ENCODE measurements at regions not wholly inside any gene's neighbourhood (a gene's known extent, or its start where the extent isn't known, plus 50 kb on each side); places are given as distances from the start of the nearest gene placed in this dataset.

DNA sequence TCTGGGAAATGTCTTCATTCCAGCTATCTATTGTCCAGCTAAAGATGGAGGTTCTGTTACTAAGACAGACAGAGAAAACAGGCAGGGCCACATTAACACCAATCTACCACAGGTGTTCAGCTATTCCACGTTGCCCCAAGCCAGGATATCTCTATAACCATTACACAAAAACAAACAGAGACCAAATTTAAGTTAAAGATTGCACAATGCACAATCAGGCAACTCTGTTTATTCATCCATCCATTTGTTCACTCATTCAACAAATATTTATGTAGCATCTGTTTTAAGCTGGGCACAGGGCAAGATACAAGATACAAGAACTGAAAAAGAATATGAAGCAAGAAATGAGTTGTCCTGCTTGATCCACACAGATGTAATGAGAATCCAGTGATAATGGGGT is 629.0 kb downstream of the MED13L start:
- Mint-ChIP-seq H3K27me3 (no peaks in the 10 kb centered on the region), H3K4me3 (no peak overlapping the region), H3K27ac (no peak overlapping the region), H3K4me1 (no peaks in the 10 kb centered on the region), H3K36me3 (no peaks in the 10 kb centered on the region), H3K9me3 (ENCODE audit: low read depth) (peaks cover 5% of the 10 kb centered on the region)
- ATAC-seq (no peak), DNase-seq (no peak)
- CTCF ChIA-PET, result no interaction called here

DNA sequence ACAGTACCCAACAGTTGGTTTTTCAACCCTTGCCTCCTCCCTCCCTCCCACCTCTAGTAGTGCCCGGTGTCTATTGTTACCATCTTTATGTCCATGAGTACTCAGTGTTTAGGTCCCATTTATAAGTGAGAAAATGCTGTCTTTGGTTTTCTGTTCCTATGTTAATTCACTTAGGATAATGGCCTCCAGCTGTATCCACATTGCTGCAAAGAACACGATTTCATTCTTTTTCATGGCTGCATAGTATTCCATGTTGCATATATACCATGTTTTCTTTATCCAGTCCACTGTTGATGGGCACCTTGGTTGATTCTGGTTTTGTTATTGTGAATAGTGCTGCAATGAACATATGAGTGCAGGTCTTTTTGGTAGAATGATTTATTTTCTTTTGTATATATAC is 631.3 kb downstream of the MED13L start:
- no peak for ATAC-seq
- no peaks in the 10 kb centered on the region for H3K4me1 Mint-ChIP-seq
- H3K27ac Mint-ChIP-seq, result no peak overlapping the region
- H3K4me3 Mint-ChIP-seq, result no peak overlapping the region
- no peak for DNase-seq
- peaks cover 5% of the 10 kb centered on the region for H3K9me3 Mint-ChIP-seq (ENCODE audit: low read depth)
- H3K27me3 Mint-ChIP-seq, result no peaks in the 10 kb centered on the region
- CTCF ChIA-PET, result no interaction called here
- H3K36me3 Mint-ChIP-seq, result no peaks in the 10 kb centered on the region

DNA sequence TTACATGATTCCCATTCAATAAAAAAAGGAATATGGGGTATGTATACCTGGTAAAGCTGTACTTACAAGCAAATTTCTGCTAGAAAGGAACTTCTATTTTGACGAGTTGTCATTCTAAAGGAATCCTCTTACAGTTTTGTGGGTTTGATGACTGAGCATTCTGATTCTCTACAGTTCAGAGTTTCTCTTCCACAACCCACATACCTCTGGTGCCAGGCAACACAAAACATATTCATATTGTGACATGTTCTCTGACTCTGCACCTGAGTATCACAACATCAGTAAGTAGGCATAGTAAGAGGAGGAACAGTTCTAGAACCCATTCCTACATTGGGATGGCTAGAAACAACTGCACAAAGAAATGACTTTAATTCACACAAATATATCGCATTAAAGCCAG is 636.6 kb downstream of the MED13L start:
- Mint-ChIP-seq H3K27me3 (no peaks in the 10 kb centered on the region), H3K27ac (no peak overlapping the region), H3K4me1 (no peaks in the 10 kb centered on the region), H3K9me3 (ENCODE audit: low read depth) (peaks cover 4% of the 10 kb centered on the region), H3K4me3 (no peak overlapping the region), H3K36me3 (no peaks in the 10 kb centered on the region)
- CTCF ChIA-PET, result no interaction called here
- ATAC-seq (no peak), DNase-seq (no peak)

DNA sequence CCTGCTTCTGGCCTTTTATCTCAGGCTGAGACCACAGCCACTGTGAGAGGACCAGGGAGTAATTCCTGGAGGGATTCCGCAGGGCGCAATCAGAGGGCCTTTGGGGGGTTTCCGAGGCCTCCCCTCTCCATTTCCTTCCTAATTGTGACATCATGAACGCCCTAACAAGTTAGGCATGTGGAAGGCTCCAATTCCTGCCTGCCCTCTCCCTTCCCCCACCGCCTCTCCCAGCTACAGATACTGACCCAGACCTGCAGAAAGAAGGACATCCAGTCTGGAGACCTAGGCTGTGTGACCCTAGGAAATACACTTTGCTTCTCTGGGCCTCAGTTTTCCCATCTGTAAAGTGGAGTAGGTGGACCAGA is 637.9 kb downstream of the MED13L start:
- Mint-ChIP-seq H3K27me3 (no peaks in the 10 kb centered on the region), H3K36me3 (no peaks in the 10 kb centered on the region), H3K4me3 (no peak overlapping the region), H3K9me3 (ENCODE audit: low read depth) (peaks cover 1% of the 10 kb centered on the region), H3K4me1 (no peaks in the 10 kb centered on the region), H3K27ac (no peak overlapping the region)
- DNase-seq (no peak), ATAC-seq (no peak)
- CTCF ChIA-PET, result no interaction called here

DNA sequence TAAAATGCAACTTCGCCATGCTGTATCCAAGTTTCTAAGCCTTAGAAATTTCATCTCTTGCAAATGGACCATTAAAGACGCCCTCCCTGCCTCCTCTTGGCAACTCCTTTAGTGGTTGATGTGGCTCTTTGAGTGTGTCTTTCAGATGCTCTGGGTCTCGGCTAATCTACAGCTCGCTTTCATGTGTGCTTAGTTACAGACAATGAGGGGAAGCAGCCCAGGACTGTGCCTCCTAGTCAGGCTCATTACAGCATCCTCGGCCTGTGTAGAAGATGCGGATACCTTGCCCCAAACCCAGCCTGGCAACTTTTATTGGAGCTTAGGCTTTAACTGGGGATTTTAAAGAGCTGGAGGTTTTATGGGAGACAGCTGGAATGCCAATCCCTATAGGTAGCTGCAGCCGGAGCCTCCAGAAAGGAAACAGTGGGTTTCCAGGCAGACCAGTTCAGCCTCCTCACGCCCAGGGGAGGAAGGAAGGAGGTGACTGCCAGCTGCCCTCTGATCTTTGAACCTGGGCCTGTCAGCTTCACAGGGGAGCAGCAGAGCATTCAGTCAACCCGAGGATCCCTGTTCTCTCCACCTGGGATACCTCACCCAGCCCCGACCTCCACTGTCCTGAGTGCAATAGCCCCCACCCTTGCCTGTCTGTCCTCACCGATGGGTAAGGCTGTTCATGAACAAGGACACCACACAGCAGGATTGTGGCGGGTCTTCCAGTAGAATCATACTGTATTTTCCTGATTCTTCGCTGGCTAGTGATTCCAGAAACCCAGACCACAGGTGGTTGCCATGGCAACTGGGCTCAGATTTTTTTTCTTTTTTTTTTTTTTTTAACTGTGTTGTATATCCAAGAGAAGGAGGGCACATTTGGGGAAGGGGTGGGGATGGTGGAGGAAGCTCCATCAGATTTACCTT is 638.5 kb downstream of the MED13L start:
- no peak overlapping the region for H3K4me3 Mint-ChIP-seq
- H3K27me3 Mint-ChIP-seq, result no peaks in the 10 kb centered on the region
- no peaks in the 10 kb centered on the region for H3K36me3 Mint-ChIP-seq
- H3K27ac Mint-ChIP-seq, result no peak overlapping the region
- no peak for DNase-seq
- H3K4me1 Mint-ChIP-seq, result no peaks in the 10 kb centered on the region
- no peak for ATAC-seq
- peaks cover 1% of the 10 kb centered on the region for H3K9me3 Mint-ChIP-seq (ENCODE audit: low read depth)
- CTCF ChIA-PET, result no interaction called here

DNA sequence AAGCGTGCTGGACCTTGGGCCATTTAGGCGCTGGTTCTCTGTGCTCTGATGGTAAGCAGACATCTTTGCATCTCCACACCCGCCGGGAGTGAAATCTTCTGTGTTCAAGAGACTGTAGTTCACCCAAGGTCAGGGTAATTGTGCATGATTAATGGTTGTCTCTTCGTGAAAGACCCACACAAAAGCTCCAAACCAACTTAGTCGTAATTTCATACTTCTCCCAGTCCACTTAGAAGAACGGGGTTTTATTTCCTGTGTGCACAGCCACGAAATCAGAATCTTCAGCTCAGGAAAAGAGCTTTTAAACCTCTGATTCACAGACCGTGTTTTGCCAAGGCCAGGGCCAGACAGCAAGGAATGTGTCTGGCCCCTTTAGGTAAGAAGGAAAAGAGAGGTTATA is 640.9 kb downstream of the MED13L start:
- H3K27ac Mint-ChIP-seq, result no peak overlapping the region
- no peaks in the 10 kb centered on the region for H3K4me1 Mint-ChIP-seq
- H3K27me3 Mint-ChIP-seq, result no peaks in the 10 kb centered on the region
- H3K36me3 Mint-ChIP-seq, result no peaks in the 10 kb centered on the region
- DNase-seq (no peak), ATAC-seq (no peak)
- H3K4me3 Mint-ChIP-seq, result no peak overlapping the region
- H3K9me3 Mint-ChIP-seq (ENCODE audit: low read depth), result peaks cover 1% of the 10 kb centered on the region
- CTCF ChIA-PET, result no interaction called here

DNA sequence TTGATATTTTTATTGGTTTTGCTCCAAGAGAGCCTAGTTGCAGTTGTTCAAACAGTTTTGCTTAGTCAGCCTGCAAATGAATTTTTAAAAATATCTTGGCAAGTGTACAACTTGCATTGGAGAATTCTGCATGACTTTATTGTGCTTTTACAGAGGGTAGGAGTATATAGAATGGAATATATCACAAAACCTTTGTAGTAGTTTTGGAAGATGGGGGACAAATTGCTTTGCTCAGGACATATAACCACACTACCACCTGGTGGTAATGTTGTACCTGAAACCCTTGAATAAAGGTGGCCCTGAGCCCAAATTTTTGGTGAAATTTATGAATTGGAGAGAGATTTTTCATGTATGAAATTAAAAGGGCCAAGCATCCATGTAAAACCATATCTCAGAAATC is 645.2 kb downstream of the MED13L start:
- ATAC-seq (no peak), DNase-seq (no peak)
- Mint-ChIP-seq H3K27me3 (no peaks in the 10 kb centered on the region), H3K4me3 (no peak overlapping the region), H3K27ac (no peak overlapping the region), H3K4me1 (no peaks in the 10 kb centered on the region), H3K9me3 (ENCODE audit: low read depth) (peaks cover 2% of the 10 kb centered on the region), H3K36me3 (no peaks in the 10 kb centered on the region)
- CTCF ChIA-PET, result no interaction called here

DNA sequence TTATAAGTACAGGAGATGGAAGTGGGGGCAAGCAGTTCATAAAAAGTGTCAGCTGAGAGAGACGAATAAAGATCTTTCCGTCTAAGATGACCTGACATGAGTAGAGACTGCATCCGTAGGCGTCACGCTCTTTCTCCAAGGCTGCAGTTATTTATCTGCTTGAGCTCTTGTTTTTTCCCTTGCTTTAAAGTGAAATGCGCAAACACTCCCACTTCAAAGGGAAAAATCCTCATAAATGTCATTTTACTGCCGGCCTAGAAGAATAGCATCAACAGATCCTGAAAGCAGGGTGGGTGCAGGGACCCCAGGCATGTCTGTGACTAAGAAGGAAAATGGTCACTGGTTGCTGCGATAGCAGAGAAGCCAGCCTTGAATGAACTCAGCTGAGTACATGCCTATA is 647.4 kb downstream of the MED13L start:
- DNase-seq (no peak), ATAC-seq (no peak)
- Mint-ChIP-seq H3K9me3 (ENCODE audit: low read depth) (peaks cover 5% of the 10 kb centered on the region), H3K36me3 (no peaks in the 10 kb centered on the region), H3K27ac (no peak overlapping the region), H3K4me3 (no peak overlapping the region), H3K27me3 (no peaks in the 10 kb centered on the region), H3K4me1 (no peaks in the 10 kb centered on the region)
- CTCF ChIA-PET, result no interaction called here

DNA sequence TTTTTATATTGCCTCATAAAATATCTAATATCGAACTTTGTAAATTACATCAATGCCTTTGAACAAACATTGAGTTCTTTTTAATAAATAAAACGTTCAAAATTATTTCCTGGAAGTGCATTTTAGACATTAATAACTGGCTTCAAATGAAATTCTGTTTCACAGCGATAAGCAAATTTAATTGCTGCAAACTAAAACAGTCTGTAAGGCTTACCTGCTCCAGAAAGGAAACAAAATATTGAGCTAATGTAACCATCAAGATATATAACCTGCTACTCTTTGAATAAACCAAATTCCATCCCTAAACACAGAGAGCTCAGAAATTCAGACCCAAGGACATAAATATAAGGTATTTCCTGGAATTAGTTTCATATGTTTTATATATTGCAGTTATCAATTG is 651.3 kb downstream of the MED13L start:
- Mint-ChIP-seq H3K27me3 (no peaks in the 10 kb centered on the region), H3K36me3 (no peaks in the 10 kb centered on the region), H3K4me1 (no peaks in the 10 kb centered on the region), H3K9me3 (ENCODE audit: low read depth) (peaks cover 5% of the 10 kb centered on the region), H3K27ac (no peak overlapping the region), H3K4me3 (no peak overlapping the region)
- CTCF ChIA-PET, result no interaction called here
- no peak for DNase-seq
- ATAC-seq, result no peak

DNA sequence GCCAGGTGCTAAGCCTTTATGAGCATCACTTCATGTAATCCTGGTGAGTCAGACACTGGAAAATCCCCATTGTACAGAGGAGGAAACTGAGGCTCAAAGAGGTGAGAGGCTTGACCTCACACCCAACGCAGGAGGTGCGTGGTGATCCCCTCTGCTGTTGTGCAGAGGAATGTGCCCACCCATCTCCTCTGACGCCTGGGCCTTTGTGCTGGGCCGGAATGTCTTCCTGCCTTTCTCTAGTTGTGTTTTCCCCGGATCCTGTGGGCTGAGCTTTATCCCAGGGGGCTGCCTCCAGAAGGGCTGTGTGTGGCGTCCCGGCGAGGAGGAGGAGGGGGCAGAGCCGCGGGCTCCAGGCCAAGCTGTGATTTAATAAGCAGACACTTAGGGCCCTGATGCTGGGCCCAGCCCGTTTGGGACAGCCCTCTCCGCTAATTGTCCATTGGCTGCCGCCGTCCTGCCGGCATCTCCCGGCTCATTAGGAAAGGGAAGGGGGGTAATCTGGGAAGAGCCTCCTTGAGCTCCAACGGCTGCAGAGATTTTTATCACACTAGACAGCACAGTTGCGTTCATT is 653.6 kb downstream of the MED13L start:
- Mint-ChIP-seq H3K27ac (no peak overlapping the region), H3K27me3 (no peaks in the 10 kb centered on the region), H3K36me3 (no peaks in the 10 kb centered on the region), H3K9me3 (ENCODE audit: low read depth) (peaks cover 3% of the 10 kb centered on the region), H3K4me3 (no peak overlapping the region), H3K4me1 (no peaks in the 10 kb centered on the region)
- no peak for ATAC-seq
- CTCF ChIA-PET, result no interaction called here
- DNase-seq, result no peak

DNA sequence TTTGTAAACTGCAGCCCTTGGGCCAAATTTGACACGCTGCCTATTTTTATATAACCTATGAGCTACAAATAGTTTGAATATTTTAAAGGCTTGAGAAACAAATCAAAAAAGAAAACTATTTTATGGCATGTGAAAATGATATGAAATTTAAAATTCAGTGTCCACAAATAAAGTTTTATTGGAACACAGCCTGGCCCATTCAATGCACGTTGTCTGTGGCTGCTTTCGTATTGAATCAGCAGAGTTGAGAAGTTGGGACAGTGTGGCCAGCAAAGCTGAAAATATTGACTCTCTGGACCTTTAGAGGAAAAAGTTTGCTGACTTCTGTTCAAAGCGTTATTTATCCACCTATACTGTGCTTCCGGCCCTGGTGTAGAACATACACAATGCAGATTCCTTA is 654.2 kb downstream of the MED13L start:
- no peak overlapping the region for H3K4me3 Mint-ChIP-seq
- ATAC-seq (no peak), DNase-seq (no peak)
- H3K9me3 Mint-ChIP-seq (ENCODE audit: low read depth), result peaks cover 3% of the 10 kb centered on the region
- no peaks in the 10 kb centered on the region for H3K36me3 Mint-ChIP-seq
- no peaks in the 10 kb centered on the region for H3K27me3 Mint-ChIP-seq
- H3K4me1 Mint-ChIP-seq, result no peaks in the 10 kb centered on the region
- CTCF ChIA-PET, result no interaction called here
- H3K27ac Mint-ChIP-seq, result no peak overlapping the region

DNA sequence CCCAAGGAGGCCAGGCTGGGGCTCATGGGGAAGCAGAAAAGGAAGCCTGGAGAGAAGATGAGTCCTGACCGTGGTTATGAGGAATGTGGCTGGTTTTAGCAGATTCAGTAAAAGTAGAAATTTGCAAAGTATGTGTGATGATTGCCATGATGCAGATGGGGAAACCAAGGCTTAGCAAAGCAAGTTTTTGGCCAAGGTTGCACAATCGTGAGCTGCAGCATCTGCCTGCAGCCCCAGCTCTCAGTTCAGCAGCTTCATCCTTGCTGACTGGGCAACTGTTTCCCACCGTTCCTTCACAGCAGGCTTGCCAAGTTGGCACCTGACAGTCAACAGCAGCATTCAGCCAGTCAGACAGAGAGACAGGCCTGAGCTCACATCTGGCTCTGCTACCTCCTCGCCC is 656.7 kb downstream of the MED13L start:
- H3K9me3 Mint-ChIP-seq (ENCODE audit: low read depth), result peaks cover under 1% of the 10 kb centered on the region
- no peak for DNase-seq

DNA sequence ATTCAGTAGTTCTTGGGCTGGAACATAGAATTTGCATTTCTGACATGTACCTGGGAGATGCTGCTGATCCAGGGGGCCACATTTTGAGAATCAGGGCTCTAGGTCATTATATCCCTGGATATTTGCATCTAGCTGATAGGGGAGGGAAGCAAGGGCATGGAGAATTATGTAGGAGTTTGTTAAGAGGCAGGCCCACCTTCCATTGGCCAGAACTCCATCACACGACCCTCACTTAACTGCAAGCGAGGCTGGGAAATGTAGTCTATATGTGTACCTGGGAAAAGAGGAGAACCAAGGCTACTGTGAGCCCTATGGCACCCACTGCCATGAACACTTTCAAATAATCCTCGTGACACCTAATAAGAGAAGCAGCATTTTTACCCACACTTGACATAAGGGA is 657.6 kb downstream of the MED13L start:
- DNase-seq (no peak), ATAC-seq (no peak)
- H3K4me1 Mint-ChIP-seq, result no peaks in the 10 kb centered on the region
- no peak overlapping the region for H3K27ac Mint-ChIP-seq
- H3K9me3 Mint-ChIP-seq (ENCODE audit: low read depth), result no peaks in the 10 kb centered on the region
- H3K27me3 Mint-ChIP-seq, result no peaks in the 10 kb centered on the region
- CTCF ChIA-PET, result no interaction called here
- H3K4me3 Mint-ChIP-seq, result no peak overlapping the region
- H3K36me3 Mint-ChIP-seq, result no peaks in the 10 kb centered on the region

More for the DNA sequence above, 656.7 kb downstream of the MED13L start:
- no peak overlapping the region for H3K27ac Mint-ChIP-seq
- ATAC-seq, result no peak
- no peaks in the 10 kb centered on the region for H3K27me3 Mint-ChIP-seq
- no peaks in the 10 kb centered on the region for H3K36me3 Mint-ChIP-seq
- CTCF ChIA-PET, result no interaction called here
- no peak overlapping the region for H3K4me3 Mint-ChIP-seq
- no peaks in the 10 kb centered on the region for H3K4me1 Mint-ChIP-seq

DNA sequence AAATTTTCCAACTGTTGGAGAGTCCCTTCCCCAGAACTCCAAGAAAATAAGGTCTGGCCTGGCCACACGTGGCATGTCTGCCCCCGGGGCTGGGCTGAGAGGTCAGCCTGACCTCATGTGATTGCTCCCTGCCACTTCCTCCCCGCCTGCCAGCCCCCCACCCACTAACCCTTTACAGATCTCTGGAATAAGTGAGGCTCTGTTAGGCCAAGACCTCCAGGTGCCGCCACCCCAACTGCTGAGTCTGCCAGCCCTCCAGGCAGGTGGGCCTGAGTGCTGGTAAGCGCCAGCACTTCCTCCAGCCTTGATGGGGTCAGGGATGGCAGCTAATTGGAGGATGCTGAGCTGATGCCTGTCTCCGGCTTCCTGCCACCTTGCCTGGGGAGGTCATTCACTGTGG is 658.4 kb downstream of the MED13L start:
- Mint-ChIP-seq H3K27ac (no peak overlapping the region), H3K9me3 (ENCODE audit: low read depth) (no peaks in the 10 kb centered on the region), H3K36me3 (no peaks in the 10 kb centered on the region), H3K27me3 (no peaks in the 10 kb centered on the region), H3K4me3 (no peak overlapping the region), H3K4me1 (no peaks in the 10 kb centered on the region)
- ATAC-seq, result no peak
- CTCF ChIA-PET, result no interaction called here
- DNase-seq, result no peak

Data from activated CD8-positive, alpha-beta memory T cell treated with anti-CD3 and anti-CD28 coated beads, Interleukin-2, amount 10 ng/mL, durations not matched to agents 7 days and 5 days (primary cell).